ENCODE measurements at regions not wholly inside any gene's neighbourhood (a gene's known extent, or its start where the extent isn't known, plus 50 kb on each side); places are given as distances from the start of the nearest gene placed in this dataset.

- 74 to 94% methylated on average over 2 of the region's 2 CpGs for WGBS, 2 donors (ENCODE audit: low coverage in 1 of 2)
- TF ChIP-seq CTCF (IDR thresholded peaks at IDR 0.05) = no peak
- TF ChIP-seq EP300 (IDR thresholded peaks at IDR 0.05; ENCODE audit: low read depth) = no peak
- TF ChIP-seq POLR2AphosphoS5 (IDR thresholded peaks at IDR 0.05) = no peak
- TF ChIP-seq POLR2A (IDR thresholded peaks at IDR 0.05) = no peak
- no peak overlapping the region for H3K27ac ChIP-seq
- no peaks in the 10 kb centered on the region for H3K36me3 ChIP-seq
- in situ Hi-C loops (cut with MboI; ENCODE audit: low pct_ligation_motif_present in 1 of 4, low pct_unique_long_range_greater_than_20kb in 1 of 4, low sequenced_read_pairs in 3 of 4) = no loop called here
- no peak for DNase-seq
- H3K9me3 ChIP-seq = no peaks in the 10 kb centered on the region
- no peaks in the 10 kb centered on the region for H3K4me1 ChIP-seq
- intact Hi-C loops (cut with DNase I; ENCODE audit: low total_unique reads) = no loop called here
- H3K4me3 ChIP-seq = no peak overlapping the region
- no peaks in the 10 kb centered on the region for H3K27me3 ChIP-seq
These were observed 577.1 kb downstream of the PSAT1 start for GRCh38 chr9:78874061-78874460.

GRCh38 chr9:78879324-78880100 lies 582.6 kb downstream of the PSAT1 start:
- H3K27me3 ChIP-seq = no peaks in the 10 kb centered on the region
- in situ Hi-C loops (cut with MboI; ENCODE audit: low pct_ligation_motif_present in 1 of 4, low pct_unique_long_range_greater_than_20kb in 1 of 4, low sequenced_read_pairs in 3 of 4) = no loop called here
- DNase-seq = no peak
- intact Hi-C loops (cut with DNase I; ENCODE audit: low total_unique reads) = no loop called here
- TF ChIP-seq POLR2A (IDR thresholded peaks at IDR 0.05) (no peak), EP300 (IDR thresholded peaks at IDR 0.05; ENCODE audit: low read depth) (no peak), CTCF (IDR thresholded peaks at IDR 0.05) (no peak), POLR2AphosphoS5 (IDR thresholded peaks at IDR 0.05) (no peak)
- 35 to 38% methylated on average over 3 of the region's 3 CpGs for WGBS, 2 donors (ENCODE audit: low coverage in 1 of 2)
- H3K27ac ChIP-seq = no peak overlapping the region
- H3K9me3 ChIP-seq = no peaks in the 10 kb centered on the region
- H3K4me1 ChIP-seq = no peaks in the 10 kb centered on the region
- H3K36me3 ChIP-seq = no peaks in the 10 kb centered on the region
- H3K4me3 ChIP-seq = no peak overlapping the region

GRCh38 chr9:78881295-78881694 lies 584.4 kb downstream of the PSAT1 start:
- Histone ChIP-seq H3K9me3 (no peaks in the 10 kb centered on the region), H3K36me3 (no peaks in the 10 kb centered on the region), H3K27ac (no peak overlapping the region), H3K4me1 (no peaks in the 10 kb centered on the region), H3K27me3 (no peaks in the 10 kb centered on the region), H3K4me3 (no peak overlapping the region)
- in situ Hi-C loops (cut with MboI; ENCODE audit: low pct_ligation_motif_present in 1 of 4, low pct_unique_long_range_greater_than_20kb in 1 of 4, low sequenced_read_pairs in 3 of 4) = no loop called here
- 17 to 32% methylated on average over 1 of the region's 1 CpG for WGBS, 2 donors (ENCODE audit: low coverage in 1 of 2)
- TF ChIP-seq CTCF (IDR thresholded peaks at IDR 0.05) (no peak), POLR2AphosphoS5 (IDR thresholded peaks at IDR 0.05) (no peak), POLR2A (IDR thresholded peaks at IDR 0.05) (no peak), EP300 (IDR thresholded peaks at IDR 0.05; ENCODE audit: low read depth) (no peak)
- DNase-seq = no peak
- intact Hi-C loops (cut with DNase I; ENCODE audit: low total_unique reads) = no loop called here

GRCh38 chr9:78882481-78882880 lies 585.6 kb downstream of the PSAT1 start:
- no peak for TF ChIP-seq EP300 (IDR thresholded peaks at IDR 0.05; ENCODE audit: low read depth)
- TF ChIP-seq CTCF (IDR thresholded peaks at IDR 0.05) = no peak
- no peak for TF ChIP-seq POLR2A (IDR thresholded peaks at IDR 0.05)
- TF ChIP-seq POLR2AphosphoS5 (IDR thresholded peaks at IDR 0.05) = no peak
- in situ Hi-C loops (cut with MboI; ENCODE audit: low pct_ligation_motif_present in 1 of 4, low pct_unique_long_range_greater_than_20kb in 1 of 4, low sequenced_read_pairs in 3 of 4) (no loop called here), intact Hi-C loops (cut with DNase I; ENCODE audit: low total_unique reads) (no loop called here)
- Histone ChIP-seq H3K27me3 (no peaks in the 10 kb centered on the region), H3K36me3 (no peaks in the 10 kb centered on the region), H3K4me1 (no peaks in the 10 kb centered on the region), H3K27ac (no peak overlapping the region), H3K9me3 (no peaks in the 10 kb centered on the region), H3K4me3 (no peak overlapping the region)
- WGBS, 2 donors (ENCODE audit: low coverage in 1 of 2) = 81 to 100% methylated on average over 1 to 4 of the region's 4 CpGs
- DNase-seq = no peak

All from transverse colon (tissue), 4 donors.